PC-9 (cell line): ENCODE measurements at regions not wholly inside any gene's neighbourhood (a gene's known extent, or its start where the extent isn't known, plus 50 kb on each side); places are given as distances from the start of the nearest gene placed in this dataset.
A peak's percentile ranks its signal among the peaks of the same experiment; 100 is the strongest.

ENCODE experiments used
- BruUV-seq: library from RNA; stranded (reverse); fragments of 400-500 nt; replicated peaks from 2 replicates; lab custom pipeline; 2021; lab: Mats Ljungman, UMichigan
- CTCF ChIA-PET: fragments of 300-600 bp; sonication (Branson Sonifier 250); formaldehyde crosslinking; loops from one replicate; lab custom pipeline; 2022; ENCODE audit warnings: antibody characterized with exemption; lab: Charles Lee
- POLR2A ChIA-PET: fragments of 300-600 bp; sonication (Branson Sonifier 250); formaldehyde crosslinking; loops from one replicate; lab custom pipeline; 2022; ENCODE audit warnings: antibody characterized with exemption; ENCODE audit not compliant: unreplicated experiment; lab: Charles Lee
- DNase-seq, 2 experiments: peaks; one replicate each; pipeline versions ENCODE4 v3.0.0 to v3.0.0-alpha.2; 2015 to 2022; ENCODE audit warnings: mixed read lengths in 1 of 2
- H2AFZ ChIP-seq: fragments of 200-600 bp; sonication (generic); 2 replicates; pipeline ENCODE4 v1.8.1; 2017; ENCODE audit warnings: antibody characterized with exemption
- H3F3A ChIP-seq: fragments of 200-600 bp; sonication (generic); 2 replicates; pipeline ENCODE4 v1.8.1; 2017; ENCODE audit warnings: antibody characterized with exemption, mild to moderate bottlenecking, low read depth; ENCODE audit not compliant: insufficient read depth
- H3K27ac ChIP-seq: fragments of 200-600 bp; sonication (generic); 2 replicates; pipeline ENCODE4 v1.6.1; 2016; ENCODE audit warnings: mixed run types
- H3K27me3 ChIP-seq: fragments of 200-600 bp; sonication (generic); 2 replicates; pipeline ENCODE4 v1.6.1; 2016; ENCODE audit warnings: low read depth, mixed run types; ENCODE audit not compliant: insufficient read depth
- H3K36me3 ChIP-seq: fragments of 200-600 bp; sonication (generic); 2 replicates; pipeline ENCODE4 v1.6.1; 2016; ENCODE audit warnings: low read depth, mixed run types
- H3K4me1 ChIP-seq: fragments of 200-600 bp; sonication (generic); replicated peaks from 2 replicates; pipeline ENCODE4 v1.6.1; 2016; ENCODE audit warnings: mixed run types; ENCODE audit not compliant: insufficient read depth
- H3K4me2 ChIP-seq: fragments of 200-600 bp; sonication (generic); 2 replicates; pipeline ENCODE4 v1.6.1; 2017; ENCODE audit warnings: mixed run types
- H3K4me3 ChIP-seq: fragments of 200-600 bp; sonication (generic); 2 replicates; pipeline ENCODE4 v1.6.1; 2016; ENCODE audit warnings: mixed run types
- H3K79me2 ChIP-seq: fragments of 200-600 bp; sonication (generic); 2 replicates; pipeline ENCODE4 v1.6.1; 2017; ENCODE audit warnings: low read depth, mixed run types
- H3K9me2 ChIP-seq: fragments of 200-600 bp; sonication (generic); 2 replicates; pipeline ENCODE4 v1.8.1; 2017; ENCODE audit warnings: mild to moderate bottlenecking; ENCODE audit not compliant: insufficient read depth
- H3K9me3 ChIP-seq: fragments of 200-600 bp; sonication (generic); 2 replicates; pipeline ENCODE4 v1.8.1; 2016; ENCODE audit warnings: low read depth; ENCODE audit not compliant: insufficient read depth
- H4K20me1 ChIP-seq: fragments of 200-600 bp; sonication (generic); 2 replicates; pipeline ENCODE4 v1.8.1; 2017; ENCODE audit not compliant: insufficient read depth
- EZH2 ChIP-seq: fragments of 200-600 bp; sonication (generic); IDR thresholded peaks from 2 replicates; pipeline ENCODE4 v1.8.0; 2017; ENCODE audit warnings: antibody characterized with exemption, low read depth
- intact Hi-C: fragments of 100-400 bp; cut with micrococcal nuclease; formaldehyde crosslinking; loops from one replicate; pipeline ENCODE4 v1.10.0; 2022; ENCODE audit not compliant: unreplicated experiment
- TF ChIP-seq, protein P1 (sequence below): fragments of 200-600 bp; sonication (generic); conservative IDR thresholded peaks from 2 replicates; pipeline ENCODE4 v1.6.1; 2017; ENCODE audit warnings: mixed run types, antibody characterized with exemption, mild to moderate bottlenecking, moderate library complexity

DNA sequence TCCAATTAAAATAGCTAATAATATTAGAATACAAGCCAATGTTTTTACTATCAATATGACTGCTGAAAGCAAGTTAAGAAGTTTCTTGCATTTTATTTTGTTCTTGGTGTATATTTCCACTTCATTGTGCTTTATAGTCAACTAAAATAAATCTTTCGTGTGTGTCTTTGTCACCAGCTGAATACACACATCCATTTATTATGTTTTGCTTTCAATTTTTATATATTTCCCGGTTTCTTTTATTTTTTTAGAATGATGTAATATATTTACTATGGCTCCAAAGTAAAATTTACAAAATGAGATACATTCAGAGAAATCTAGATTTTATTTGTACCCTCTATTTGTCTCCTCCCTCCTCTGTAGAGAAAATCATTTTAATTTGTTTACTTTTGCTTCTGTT, 495.9 kb upstream of the PAPPA start:
- no peaks in the 10 kb centered on the region for H3F3A ChIP-seq
- CTCF ChIA-PET = no interaction called here
- POLR2A ChIA-PET = no interaction called here
- DNase-seq = no peak
- H4K20me1 ChIP-seq = no peaks in the 10 kb centered on the region
- H3K36me3 ChIP-seq = no peaks in the 10 kb centered on the region
- BruUV-seq = no TSS peak
- H3K9me2 ChIP-seq = no peaks in the 10 kb centered on the region
- H3K4me3 ChIP-seq = no peak overlapping the region
- H3K27ac ChIP-seq = no peak overlapping the region
- no peak overlapping the region for H3K4me2 ChIP-seq
- H3K9me3 ChIP-seq = no peaks in the 10 kb centered on the region; the same call in 1 of the 2 replicates
- TF ChIP-seq, protein P1, sequence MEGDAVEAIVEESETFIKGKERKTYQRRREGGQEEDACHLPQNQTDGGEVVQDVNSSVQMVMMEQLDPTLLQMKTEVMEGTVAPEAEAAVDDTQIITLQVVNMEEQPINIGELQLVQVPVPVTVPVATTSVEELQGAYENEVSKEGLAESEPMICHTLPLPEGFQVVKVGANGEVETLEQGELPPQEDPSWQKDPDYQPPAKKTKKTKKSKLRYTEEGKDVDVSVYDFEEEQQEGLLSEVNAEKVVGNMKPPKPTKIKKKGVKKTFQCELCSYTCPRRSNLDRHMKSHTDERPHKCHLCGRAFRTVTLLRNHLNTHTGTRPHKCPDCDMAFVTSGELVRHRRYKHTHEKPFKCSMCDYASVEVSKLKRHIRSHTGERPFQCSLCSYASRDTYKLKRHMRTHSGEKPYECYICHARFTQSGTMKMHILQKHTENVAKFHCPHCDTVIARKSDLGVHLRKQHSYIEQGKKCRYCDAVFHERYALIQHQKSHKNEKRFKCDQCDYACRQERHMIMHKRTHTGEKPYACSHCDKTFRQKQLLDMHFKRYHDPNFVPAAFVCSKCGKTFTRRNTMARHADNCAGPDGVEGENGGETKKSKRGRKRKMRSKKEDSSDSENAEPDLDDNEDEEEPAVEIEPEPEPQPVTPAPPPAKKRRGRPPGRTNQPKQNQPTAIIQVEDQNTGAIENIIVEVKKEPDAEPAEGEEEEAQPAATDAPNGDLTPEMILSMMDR = no peak
- TF ChIP-seq EZH2 = no peak
- no peaks in the 10 kb centered on the region for H3K79me2 ChIP-seq
- no peaks in the 10 kb centered on the region for H3K27me3 ChIP-seq
- H3K4me1 ChIP-seq = no peaks in the 10 kb centered on the region
- intact Hi-C loops = no loop called here
- H2AFZ ChIP-seq = no peak overlapping the region

DNA sequence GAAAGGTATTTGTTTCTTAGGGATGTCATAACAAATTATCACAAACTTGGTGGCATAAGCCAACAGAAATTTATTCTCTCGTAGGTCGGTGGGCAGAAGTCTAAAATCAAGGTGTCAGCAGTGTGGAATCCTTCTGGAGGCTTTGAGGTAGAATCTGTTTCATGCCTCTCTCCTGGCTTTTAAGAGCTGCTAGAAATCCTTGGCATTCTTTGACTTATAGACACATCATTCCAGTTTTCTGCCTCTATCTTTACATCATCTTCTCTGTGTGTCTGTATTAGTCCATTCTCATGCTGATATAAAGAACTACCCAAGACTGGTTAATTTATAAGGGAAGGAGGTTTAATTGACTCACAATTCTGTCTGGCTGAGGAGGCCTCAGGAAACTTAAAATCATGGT, 488.1 kb upstream of the PAPPA start:
- no peaks in the 10 kb centered on the region for H3K36me3 ChIP-seq
- POLR2A ChIA-PET = interaction anchor here (0.7 kb wide), 1 partner anchor 80 kb away, joined by 7 read pairs; no protein-coding TSS in a partner anchor
- BruUV-seq = no TSS peak
- TF ChIP-seq, protein P1 = no peak
- H3K9me2 ChIP-seq = no peaks in the 10 kb centered on the region
- CTCF ChIA-PET = no interaction called here
- H3K79me2 ChIP-seq = no peaks in the 10 kb centered on the region
- H3K27ac ChIP-seq = no peak overlapping the region
- peaks cover 7% of the 10 kb centered on the region; the same call in 1 of the 2 replicates for H3K4me1 ChIP-seq
- H3K4me3 ChIP-seq = no peak overlapping the region
- no peak for DNase-seq
- no peaks in the 10 kb centered on the region for H3F3A ChIP-seq
- H4K20me1 ChIP-seq = no peaks in the 10 kb centered on the region
- intact Hi-C loops = no loop called here
- H3K4me2 ChIP-seq = no peak overlapping the region
- no peak overlapping the region for H2AFZ ChIP-seq
- no peaks in the 10 kb centered on the region for H3K27me3 ChIP-seq
- no peaks in the 10 kb centered on the region for H3K9me3 ChIP-seq

DNA sequence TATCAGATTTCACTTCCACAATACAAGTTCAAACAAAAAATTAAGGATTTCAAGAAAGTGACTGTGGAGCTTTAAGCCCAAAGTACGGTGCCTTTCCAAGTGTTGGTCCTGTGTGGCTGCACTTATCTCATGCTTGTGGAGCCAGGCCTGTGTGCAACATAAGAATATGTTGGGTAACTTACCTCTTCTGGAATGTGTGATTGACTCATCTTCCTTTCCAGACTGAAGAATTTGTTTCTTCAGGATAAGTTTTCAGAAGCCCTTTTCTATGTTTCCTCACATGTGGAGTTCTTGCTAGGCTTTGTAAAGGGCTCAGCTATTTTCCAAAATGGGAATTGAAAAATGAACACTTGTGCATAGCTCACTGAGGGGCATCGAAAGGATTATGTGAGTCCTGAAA, 485.1 kb upstream of the PAPPA start:
- peak in 1 of 2 experiments; percentile 39 for DNase-seq
- peaks cover 37% of the 10 kb centered on the region for H3K4me1 ChIP-seq
- TF ChIP-seq, protein P1 = no peak
- TF ChIP-seq EZH2 = no peak

More for the DNA sequence above, 485.1 kb upstream of the PAPPA start:
- H3K79me2 ChIP-seq = no peaks in the 10 kb centered on the region
- intact Hi-C loops = no loop called here
- no peak overlapping the region for H3K4me2 ChIP-seq
- ChIA-PET POLR2A (no interaction called here), CTCF (no interaction called here)
- no peaks in the 10 kb centered on the region for H4K20me1 ChIP-seq
- BruUV-seq = no TSS peak
- no peaks in the 10 kb centered on the region for H3K9me3 ChIP-seq
- H3K9me2 ChIP-seq = no peaks in the 10 kb centered on the region
- H3F3A ChIP-seq = peaks cover 20% of the 10 kb centered on the region
- no peak overlapping the region for H3K4me3 ChIP-seq
- H2AFZ ChIP-seq = no peak overlapping the region
- no peaks in the 10 kb centered on the region for H3K27me3 ChIP-seq
- H3K36me3 ChIP-seq = no peaks in the 10 kb centered on the region
- H3K27ac ChIP-seq = peak overlapping the region; percentile 2
